ENCODE measurements at regions not wholly inside any gene's neighbourhood (a gene's known extent, or its start where the extent isn't known, plus 50 kb on each side); places are given as distances from the start of the nearest gene placed in this dataset.
"Not testable (repeated sequence)": the region's sequence is repeated elsewhere in the genome, so short reads cannot be mapped to it uniquely, and the experiment has no call there.

- DNase-seq (ENCODE audit: low spot score) = no peak
These were observed 50.9 kb downstream of the ANXA2R start for GRCh38 chr5:42989190-42989589.

GRCh38 chr5:42988568-42988967 is 51.6 kb downstream of the ANXA2R start:
- no peak for DNase-seq (ENCODE audit: low spot score)

- no peak for DNase-seq (ENCODE audit: low spot score)
These were observed 54.7 kb downstream of the ANXA2R start for GRCh38 chr5:42985129-42986037.

GRCh38 chr5:42984307-42984706 is 55.8 kb downstream of the ANXA2R start:
- no peak for DNase-seq (ENCODE audit: low spot score)

GRCh38 chr5:42982107-42982622 is 58.0 kb downstream of the ANXA2R start:
- no peak for DNase-seq (ENCODE audit: low spot score)

- DNase-seq (ENCODE audit: low spot score) = not testable (repeated sequence)
These were observed 58.6 kb downstream of the ANXA2R start for GRCh38 chr5:42981417-42982106.

- not testable (repeated sequence) for DNase-seq (ENCODE audit: low spot score)
These were observed 59.1 kb downstream of the ANXA2R start for GRCh38 chr5:42981015-42981414.

GRCh38 chr5:42980391-42980790 is 59.7 kb downstream of the ANXA2R start:
- DNase-seq (ENCODE audit: low spot score) = not testable (repeated sequence)

- not testable (repeated sequence) for DNase-seq (ENCODE audit: low spot score)
These were observed 60.9 kb downstream of the ANXA2R start for GRCh38 chr5:42979242-42979641.

GRCh38 chr5:42974536-42974935 is 65.6 kb downstream of the ANXA2R start:
- DNase-seq (ENCODE audit: low spot score) = no peak

GRCh38 chr5:42970636-42971559 is 69.2 kb downstream of the ANXA2R start:
- DNase-seq (ENCODE audit: low spot score) = no peak

GRCh38 chr5:42965934-42966333 is 74.2 kb downstream of the ANXA2R start:
- DNase-seq (ENCODE audit: low spot score) = no peak

GRCh38 chr5:42963412-42963811 is 76.7 kb downstream of the ANXA2R start:
- no peak for DNase-seq (ENCODE audit: low spot score)

- DNase-seq (ENCODE audit: low spot score) = no peak
These were observed 78.0 kb downstream of the ANXA2R start for GRCh38 chr5:42962124-42962523.

- DNase-seq (ENCODE audit: low spot score) = no peak
These were observed 79.6 kb downstream of the ANXA2R start for GRCh38 chr5:42960506-42960905.

- no peak for DNase-seq (ENCODE audit: low spot score)
These were observed 83.6 kb downstream of the ANXA2R start for GRCh38 chr5:42956551-42956950.

GRCh38 chr5:42953041-42953440 is 87.1 kb downstream of the ANXA2R start:
- DNase-seq (ENCODE audit: low spot score) = no peak

- DNase-seq (ENCODE audit: low spot score) = no peak
These were observed 87.5 kb downstream of the ANXA2R start for GRCh38 chr5:42952578-42952974.

- DNase-seq (ENCODE audit: low spot score) = no peak
These were observed 88.8 kb downstream of the ANXA2R start for GRCh38 chr5:42951293-42951840.

- DNase-seq (ENCODE audit: low spot score) = no peak
These were observed 89.4 kb downstream of the ANXA2R start for GRCh38 chr5:42950456-42951292.

GRCh38 chr5:42950116-42950455 is 90.0 kb downstream of the ANXA2R start:
- DNase-seq (ENCODE audit: low spot score) = no peak
